H1 (cell line): ENCODE measurements at regions not wholly inside any gene's neighbourhood (a gene's known extent, or its start where the extent isn't known, plus 50 kb on each side); places are given as distances from the start of the nearest gene placed in this dataset.

Source experiments
- CTCF ChIA-PET: fragments of 300-600 bp; sonication (Branson Sonifier 250); formaldehyde crosslinking; loops from one replicate; lab custom pipeline; 2021; ENCODE audit not compliant: partially characterized antibody; lab: Charles Lee
- POLR2A ChIA-PET: fragments of 300-600 bp; sonication (Branson Sonifier 250); formaldehyde crosslinking; loops from one replicate; lab custom pipeline; 2021; ENCODE audit warnings: inconsistent platforms; ENCODE audit not compliant: partially characterized antibody; lab: Charles Lee
- DNase-seq, 2 experiments: peaks; one replicate each; pipeline versions ENCODE4 v3.0.0 to v3.0.0-alpha.2; 2010 to 2022; ENCODE audit warnings: low spot score in 2 of 2, low read depth in 1 of 2, mixed read lengths in 1 of 2
- FAIRE-seq: peaks from 2 replicates; lab custom pipeline; 2011; peaks lifted over from hg19 to GRCh38; lab: Jason Lieb, UNC
- H2AFZ ChIP-seq: 2 replicates; pipeline ENCODE4 v1.8.1; 2012; ENCODE audit warnings: low read length, inconsistent platforms
- H2AK5ac ChIP-seq: 2 replicates; pipeline ENCODE4 v1.6.1; 2013; ENCODE audit warnings: low read depth, low read length
- H2BK120ac ChIP-seq: replicated peaks from 2 replicates; pipeline ENCODE3; 2013; ENCODE audit warnings: low read depth, low read length, inconsistent platforms
- H2BK12ac ChIP-seq: 2 replicates; pipeline ENCODE4 v1.6.1; 2013; ENCODE audit warnings: low read depth, low read length
- H2BK15ac ChIP-seq: 2 replicates; pipeline ENCODE4 v1.6.1; 2013; ENCODE audit warnings: low read length
- H2BK20ac ChIP-seq: 2 replicates; pipeline ENCODE4 v1.6.1; 2013; ENCODE audit warnings: low read length
- H2BK5ac ChIP-seq: 2 replicates; pipeline ENCODE4 v1.6.1; 2013; ENCODE audit warnings: low read depth, low read length
- H3K14ac ChIP-seq: 2 replicates; pipeline ENCODE4 v1.6.1; 2013; ENCODE audit warnings: inconsistent platforms; ENCODE audit not compliant: insufficient read length
- H3K18ac ChIP-seq: 2 replicates; pipeline ENCODE4 v1.6.1; 2013; ENCODE audit warnings: low read length; ENCODE audit errors: extremely low read depth
- H3K23ac ChIP-seq: 2 replicates; pipeline ENCODE4 v1.6.1; 2013; ENCODE audit warnings: inconsistent platforms; ENCODE audit not compliant: insufficient read length
- H3K23me2 ChIP-seq: 2 replicates; pipeline ENCODE4 v1.6.1; 2013; ENCODE audit warnings: low read depth, low read length
- H3K27ac ChIP-seq: 2 replicates; pipeline ENCODE4 v1.6.1; 2011; ENCODE audit warnings: low read depth, low read length, inconsistent platforms
- H3K27me3 ChIP-seq, 4 experiments: replicated peaks in 1 of 4; 1 replicate in 1 of 4; 2 replicates in 3 of 4; pipeline versions ENCODE4 v1.6.1 to v1.8.1; 2011 to 2013; ENCODE audit warnings: low read length in 3 of 4, mild to moderate bottlenecking in 3 of 4, inconsistent platforms in 2 of 4, mixed read lengths in 2 of 4, moderate library complexity in 1 of 4; ENCODE audit not compliant: control insufficient read depth in 3 of 4, insufficient read depth in 3 of 4; ENCODE audit errors: extremely low read depth in 1 of 4
- H3K36me3 ChIP-seq, 4 experiments: 2 replicates each; pipeline versions ENCODE4 v1.6.1 to v1.8.1; 2011 to 2013; ENCODE audit warnings: mild to moderate bottlenecking in 4 of 4, low read length in 3 of 4, moderate library complexity in 2 of 4, control low read depth in 1 of 4, inconsistent platforms in 1 of 4; ENCODE audit not compliant: insufficient read depth in 4 of 4, control insufficient read depth in 2 of 4
- H3K4ac ChIP-seq: replicated peaks from 2 replicates; pipeline ENCODE3; 2013; ENCODE audit warnings: low read length, low read depth, mixed read lengths, inconsistent platforms; ENCODE audit not compliant: insufficient read length
- H3K4me1 ChIP-seq, 4 experiments: replicated peaks in 1 of 4; 1 replicate in 1 of 4; 2 replicates in 3 of 4; pipeline versions ENCODE4 v1.6.1 to v1.8.1; 2011 to 2013; ENCODE audit warnings: low read length in 3 of 4, inconsistent platforms in 2 of 4, mixed read lengths in 1 of 4; ENCODE audit not compliant: insufficient read depth in 4 of 4, control insufficient read depth in 3 of 4
- H3K4me2 ChIP-seq, 2 experiments: 2 replicates each; pipeline versions ENCODE4 v1.6.1 to v1.8.1; 2011 to 2013; ENCODE audit warnings: low read depth in 2 of 2, low read length in 2 of 2, control low read depth in 1 of 2, inconsistent platforms in 1 of 2, mild to moderate bottlenecking in 1 of 2; ENCODE audit not compliant: insufficient read depth in 1 of 2
- H3K4me3 ChIP-seq, 4 experiments: fragments of 200-600, 300-600 bp in 1 of 4; sonication (generic), shearing (Covaris generic), sonication (Bioruptor Twin) in 1 of 4; 2 replicates each; pipeline versions ENCODE4 v1.5.1 to v1.8.1; 2011 to 2016; ENCODE audit warnings: low read length in 4 of 4, low read depth in 3 of 4, control low read depth in 2 of 4, inconsistent platforms in 2 of 4, mild to moderate bottlenecking in 2 of 4, mixed read lengths in 1 of 4, moderate library complexity in 1 of 4; ENCODE audit not compliant: insufficient read depth in 2 of 4; ENCODE audit errors: extremely low read depth in 1 of 4
- H3K56ac ChIP-seq: replicated peaks from 2 replicates; pipeline ENCODE3; 2013; ENCODE audit warnings: low read depth, mild to moderate bottlenecking, mixed read lengths, low read length, inconsistent platforms; ENCODE audit not compliant: insufficient read length
- H3K79me1 ChIP-seq: 2 replicates; pipeline ENCODE4 v1.6.1; 2013; ENCODE audit warnings: low read depth, low read length, control low read depth
- H3K79me2 ChIP-seq, 2 experiments: 2 replicates each; pipeline versions ENCODE4 v1.6.1 to v1.8.1; 2012 to 2013; ENCODE audit warnings: low read length in 2 of 2, mild to moderate bottlenecking in 2 of 2, inconsistent platforms in 1 of 2; ENCODE audit not compliant: insufficient read depth in 2 of 2, control insufficient read depth in 1 of 2
- H3K9ac ChIP-seq, 4 experiments: replicated peaks in 1 of 4; 1 replicate in 1 of 4; 2 replicates in 3 of 4; pipeline versions ENCODE4 v1.6.1 to v1.8.1; 2011 to 2013; ENCODE audit warnings: low read depth in 3 of 4, low read length in 3 of 4, control low read depth in 2 of 4, mild to moderate bottlenecking in 2 of 4, moderate library complexity in 2 of 4, inconsistent platforms in 1 of 4; ENCODE audit errors: extremely low read depth in 1 of 4
- H3K9me3 ChIP-seq, 2 experiments: 2 replicates each; pipeline versions ENCODE4 v1.6.1 to v1.8.1; 2012 to 2013; ENCODE audit warnings: mild to moderate bottlenecking in 2 of 2, moderate library complexity in 2 of 2, control low read depth in 1 of 2, inconsistent platforms in 1 of 2, low read depth in 1 of 2, low read length in 1 of 2, mixed read lengths in 1 of 2; ENCODE audit not compliant: insufficient read depth in 2 of 2
- H4K20me1 ChIP-seq, 2 experiments: replicated peaks in 1 of 2; 2 replicates each; pipeline versions ENCODE3 to v1.8.1; 2011 to 2013; ENCODE audit warnings: inconsistent platforms in 2 of 2, low read length in 2 of 2, mild to moderate bottlenecking in 1 of 2; ENCODE audit not compliant: insufficient read depth in 2 of 2, control insufficient read depth in 1 of 2
- H4K5ac ChIP-seq: 2 replicates; pipeline ENCODE4 v1.6.1; 2013; ENCODE audit warnings: low read length, low read depth, mixed read lengths, inconsistent platforms; ENCODE audit not compliant: insufficient read length
- H4K8ac ChIP-seq: 2 replicates; pipeline ENCODE4 v1.8.0; 2013; ENCODE audit warnings: mild to moderate bottlenecking, moderate library complexity, low read length, inconsistent platforms; ENCODE audit not compliant: insufficient read depth; ENCODE audit errors: extremely low read depth
- H4K91ac ChIP-seq: replicated peaks from 2 replicates; pipeline ENCODE3; 2013; ENCODE audit warnings: low read length, mixed read lengths, inconsistent platforms; ENCODE audit not compliant: insufficient read length
- CTCF ChIP-seq, 3 experiments: IDR thresholded peaks; 1 replicate in 2 of 3; 2 replicates in 1 of 3; pipeline versions ENCODE4 v1.5.1 to v1.6.1; 2011; ENCODE audit warnings: low read length in 3 of 3, mild to moderate bottlenecking in 3 of 3, inconsistent platforms in 2 of 3, low read depth in 1 of 3, moderate library complexity in 1 of 3; ENCODE audit not compliant: insufficient read depth in 1 of 3; ENCODE audit errors: control extremely low read depth in 1 of 3
- KDM4A ChIP-seq: IDR thresholded peaks from one replicate; pipeline ENCODE4 v1.7.1; 2012; ENCODE audit warnings: low read depth, mild to moderate bottlenecking, moderate library complexity, low read length, inconsistent platforms; ENCODE audit not compliant: severe bottlenecking
- RAD21 ChIP-seq, 2 experiments: IDR thresholded peaks in 1 of 2; conservative IDR thresholded peaks in 1 of 2; 2 replicates each; pipeline ENCODE4 v1.6.1; 2011; ENCODE audit warnings: low read depth in 2 of 2, low read length in 2 of 2, improper control_type of control experiment in 1 of 2, inconsistent platforms in 1 of 2, mild to moderate bottlenecking in 1 of 2, moderate library complexity in 1 of 2
- RFX5 ChIP-seq: IDR thresholded peaks from 2 replicates; pipeline ENCODE4 v1.6.1; 2011; ENCODE audit warnings: low read depth, low read length, improper control_type of control experiment, borderline replicate concordance

- H2AK5ac ChIP-seq, result no peak overlapping the region
- H3K14ac ChIP-seq, result no peak overlapping the region
- H3K9me3 ChIP-seq, result no peaks in the 10 kb centered on the region; a peak in 1 of 4 replicates
- no peak overlapping the region for H4K5ac ChIP-seq
- no peak overlapping the region for H2AFZ ChIP-seq
- H3K27ac ChIP-seq, result no peak overlapping the region
- no peak overlapping the region for H3K23ac ChIP-seq
- H3K27me3 ChIP-seq, result peaks cover 0 to 3% (median 0%) of the 10 kb centered on the region in 4 experiments; a peak in 1 of 7 replicates
- ChIA-PET CTCF (interaction anchor here (0.9 to 1.3 kb wide), 3 partner anchors 12 to 29 kb away, joined by 3 to 4 read pairs (median 4); no protein-coding TSS in a partner anchor), POLR2A (no interaction called here)
- no peaks in the 10 kb centered on the region for H3K36me3 ChIP-seq
- H3K4me1 ChIP-seq, result no peaks in the 10 kb centered on the region
- no peak overlapping the region for H3K4me2 ChIP-seq
- no peaks in the 10 kb centered on the region for H3K79me1 ChIP-seq
- no peak overlapping the region for H2BK120ac ChIP-seq
- no peaks in the 10 kb centered on the region for H4K20me1 ChIP-seq
- no peak overlapping the region for H2BK20ac ChIP-seq
- no peak for DNase-seq
- FAIRE-seq, result no peak
- H2BK12ac ChIP-seq, result no peak overlapping the region
- no peak overlapping the region for H3K9ac ChIP-seq
- no peak overlapping the region for H4K91ac ChIP-seq
- no peaks in the 10 kb centered on the region for H3K79me2 ChIP-seq
- H3K4ac ChIP-seq, result no peak overlapping the region
- no peak overlapping the region for H4K8ac ChIP-seq
- no peak overlapping the region for H3K4me3 ChIP-seq
- TF ChIP-seq RAD21 (IDR thresholded peaks at IDR 0.05 in 1 of 2, conservative IDR thresholded peaks at IDR 0.05 in 1 of 2; ENCODE audit: low read depth in 2 of 2, low read length in 2 of 2) (peak in 1 of 2 experiments; percentile 7; a peak in 2 of 4 replicates), KDM4A (no peak), CTCF (IDR thresholded peaks at IDR 0.05; ENCODE audit: control extremely low read depth in 1 of 3, insufficient read depth in 1 of 3, low read depth in 1 of 3, low read length in 3 of 3) (peak in 1 of 3 experiments; percentile 25; a peak in 2 of 4 replicates), RFX5 (no peak)
- no peak overlapping the region for H3K56ac ChIP-seq
- no peak overlapping the region for H2BK5ac ChIP-seq
- H2BK15ac ChIP-seq, result no peak overlapping the region
- H3K18ac ChIP-seq, result no peak overlapping the region
- no peaks in the 10 kb centered on the region for H3K23me2 ChIP-seq
Observed at GRCh38 chr12:16417058-16417457, 69.6 kb downstream of the MGST1 start.
